Right atrium auricular region (tissue), 2 donors: ENCODE measurements at regions not wholly inside any gene's neighbourhood (a gene's known extent, or its start where the extent isn't known, plus 50 kb on each side); places are given as distances from the start of the nearest gene placed in this dataset.
"Not testable (repeated sequence)": the region's sequence is repeated elsewhere in the genome, so short reads cannot be mapped to it uniquely, and the experiment has no call there.

Source experiments
- DNase-seq: peaks from one replicate; pipeline ENCODE4 v3.0.0-alpha.2; 2019; ENCODE audit warnings: low spot score
- H3K27ac ChIP-seq, 2 donors: fragments of 200-600 bp; sonication (generic); 1 replicate in 1 of 2; 2 replicates in 1 of 2; pipeline ENCODE4 v1.5.1; 2016 to 2019
- H3K27me3 ChIP-seq, 2 donors: fragments of 200-600 bp; sonication (generic); one replicate each; pipeline versions ENCODE4 v1.5.1 to v1.6.0; 2017 to 2019
- H3K36me3 ChIP-seq: fragments of 200-600 bp; sonication (generic); one replicate; pipeline ENCODE4 v1.5.1; 2016
- H3K4me1 ChIP-seq, 2 donors: fragments of 200-600 bp; sonication (generic); one replicate each; pipeline versions ENCODE4 v1.5.1 to v1.6.0; 2017 to 2019
- H3K4me3 ChIP-seq, 2 donors: fragments of 200-600 bp; sonication (generic); 1 replicate in 1 of 2; 2 replicates in 1 of 2; pipeline ENCODE4 v1.5.1; 2017 to 2019; ENCODE audit warnings: mild to moderate bottlenecking in 1 of 2, moderate library complexity in 1 of 2
- H3K9me3 ChIP-seq, 2 donors: fragments of 200-600 bp; sonication (generic); one replicate each; pipeline ENCODE4 v1.5.1; 2019
- TF ChIP-seq, protein P1 (sequence below), 2 donors: fragments of 200-600 bp; sonication (generic); IDR thresholded peaks; one replicate each; pipeline ENCODE4 v1.5.1; 2019; ENCODE audit warnings: antibody characterized with exemption in 2 of 2

GRCh38 chrX:10697616-10698317, 77.4 kb upstream of the MID1 start:
- H3K36me3 ChIP-seq = no peaks in the 10 kb centered on the region
- H3K4me3 ChIP-seq = no peak overlapping the region
- no peaks in the 10 kb centered on the region for H3K4me1 ChIP-seq
- H3K9me3 ChIP-seq = peaks cover 0 to under 1% of the 10 kb centered on the region in 2 donors
- no peak for DNase-seq
- TF ChIP-seq, protein P1, sequence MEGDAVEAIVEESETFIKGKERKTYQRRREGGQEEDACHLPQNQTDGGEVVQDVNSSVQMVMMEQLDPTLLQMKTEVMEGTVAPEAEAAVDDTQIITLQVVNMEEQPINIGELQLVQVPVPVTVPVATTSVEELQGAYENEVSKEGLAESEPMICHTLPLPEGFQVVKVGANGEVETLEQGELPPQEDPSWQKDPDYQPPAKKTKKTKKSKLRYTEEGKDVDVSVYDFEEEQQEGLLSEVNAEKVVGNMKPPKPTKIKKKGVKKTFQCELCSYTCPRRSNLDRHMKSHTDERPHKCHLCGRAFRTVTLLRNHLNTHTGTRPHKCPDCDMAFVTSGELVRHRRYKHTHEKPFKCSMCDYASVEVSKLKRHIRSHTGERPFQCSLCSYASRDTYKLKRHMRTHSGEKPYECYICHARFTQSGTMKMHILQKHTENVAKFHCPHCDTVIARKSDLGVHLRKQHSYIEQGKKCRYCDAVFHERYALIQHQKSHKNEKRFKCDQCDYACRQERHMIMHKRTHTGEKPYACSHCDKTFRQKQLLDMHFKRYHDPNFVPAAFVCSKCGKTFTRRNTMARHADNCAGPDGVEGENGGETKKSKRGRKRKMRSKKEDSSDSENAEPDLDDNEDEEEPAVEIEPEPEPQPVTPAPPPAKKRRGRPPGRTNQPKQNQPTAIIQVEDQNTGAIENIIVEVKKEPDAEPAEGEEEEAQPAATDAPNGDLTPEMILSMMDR (IDR thresholded peaks at IDR 0.05) = no peak
- no peak overlapping the region for H3K27ac ChIP-seq
- H3K27me3 ChIP-seq = no peaks in the 10 kb centered on the region

DNA sequence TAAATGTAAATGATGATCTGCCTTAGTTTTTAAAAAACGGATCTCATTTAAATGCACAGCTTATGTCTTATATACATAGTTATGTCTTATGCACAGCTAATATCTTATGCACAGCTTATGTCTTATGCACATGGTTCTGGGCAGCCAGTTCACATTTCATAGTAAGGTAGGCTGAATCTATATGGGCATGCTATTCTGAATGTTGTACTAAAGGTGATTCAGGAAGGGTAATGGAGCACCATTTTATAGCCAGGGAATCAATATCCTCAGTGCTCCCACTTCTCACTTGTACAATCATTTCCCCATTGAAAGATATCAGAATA, 77.9 kb upstream of the MID1 start:
- Histone ChIP-seq H3K4me1 (no peaks in the 10 kb centered on the region), H3K4me3 (no peak overlapping the region), H3K9me3 (no peaks in the 10 kb centered on the region), H3K27ac (no peak overlapping the region), H3K36me3 (no peaks in the 10 kb centered on the region), H3K27me3 (no peaks in the 10 kb centered on the region)
- TF ChIP-seq, protein P1 (IDR thresholded peaks at IDR 0.05) = no peak
- DNase-seq = no peak

GRCh38 chrX:10702031-10702430, 81.6 kb upstream of the MID1 start:
- H3K9me3 ChIP-seq = no peaks in the 10 kb centered on the region
- no peak for DNase-seq
- no peaks in the 10 kb centered on the region for H3K4me1 ChIP-seq
- TF ChIP-seq, protein P1 (IDR thresholded peaks at IDR 0.05) = no peak
- no peaks in the 10 kb centered on the region for H3K27me3 ChIP-seq
- H3K4me3 ChIP-seq = no peak overlapping the region
- no peaks in the 10 kb centered on the region for H3K36me3 ChIP-seq
- H3K27ac ChIP-seq = no peak overlapping the region

DNA sequence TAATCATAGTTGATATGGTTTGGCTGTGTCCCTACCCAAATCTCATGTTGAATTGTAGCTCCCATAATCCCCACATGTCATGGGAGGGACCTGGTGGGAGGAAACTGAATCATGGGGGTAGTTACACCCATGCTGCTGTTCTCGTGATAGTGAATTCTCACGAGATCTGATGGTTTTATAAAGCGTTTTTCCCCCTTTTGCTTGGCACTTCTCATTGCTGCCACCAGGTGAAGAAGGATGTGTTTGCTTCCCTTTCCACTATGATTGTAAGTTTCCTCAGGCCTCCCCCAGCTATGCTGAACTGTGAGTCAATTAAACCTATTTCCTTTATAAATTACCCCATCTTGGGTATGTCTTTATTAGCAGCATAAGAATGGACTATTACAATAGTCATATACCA, 86.0 kb upstream of the MID1 start:
- not testable (repeated sequence) for H3K4me3 ChIP-seq, H3K27me3 ChIP-seq, H3K9me3 ChIP-seq, DNase-seq, H3K4me1 ChIP-seq, H3K27ac ChIP-seq, H3K36me3 ChIP-seq

DNA sequence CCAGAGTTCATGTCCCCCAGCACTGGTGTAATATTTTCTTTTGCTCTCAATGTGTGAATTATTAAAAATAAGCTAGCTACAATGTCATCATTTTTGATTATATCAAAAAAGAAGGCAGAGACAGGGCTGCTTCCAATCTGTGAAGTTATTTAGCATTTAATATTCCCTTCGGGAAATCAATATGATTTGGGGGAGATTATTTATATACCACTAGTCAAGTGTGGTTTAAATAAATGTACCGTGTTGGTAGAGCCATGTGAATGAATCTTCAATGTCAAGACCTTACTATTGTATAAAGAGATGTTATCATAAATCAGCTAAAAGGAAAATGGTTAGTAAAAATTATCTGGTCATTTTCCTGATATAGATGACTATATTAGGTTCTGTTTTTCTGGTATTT, 87.4 kb upstream of the MID1 start:
- H3K27ac ChIP-seq = no peak overlapping the region
- H3K27me3 ChIP-seq = no peaks in the 10 kb centered on the region
- H3K36me3 ChIP-seq = no peaks in the 10 kb centered on the region
- H3K9me3 ChIP-seq = no peaks in the 10 kb centered on the region
- H3K4me3 ChIP-seq = no peak overlapping the region
- DNase-seq = no peak
- H3K4me1 ChIP-seq = no peaks in the 10 kb centered on the region
- TF ChIP-seq, protein P1 (IDR thresholded peaks at IDR 0.05) = no peak

DNA sequence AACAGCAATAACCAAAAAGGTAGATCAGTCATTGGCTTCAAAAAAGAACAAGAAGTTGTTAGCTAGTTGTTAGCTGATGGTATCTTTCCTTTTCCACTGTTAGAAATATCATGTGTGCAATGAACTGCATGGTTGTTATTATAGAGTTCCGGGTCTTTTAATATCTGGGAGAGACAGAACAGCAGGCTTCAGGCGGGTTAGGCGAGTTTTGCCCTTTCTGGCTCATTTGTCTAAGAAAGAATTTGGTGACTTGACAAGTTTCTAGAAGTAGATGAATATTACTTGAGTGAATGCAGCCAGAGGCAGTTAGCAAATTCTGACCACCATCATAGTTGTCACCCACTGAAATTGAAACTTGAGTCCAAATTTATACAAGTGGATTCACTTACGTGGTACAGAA, 88.9 kb upstream of the MID1 start:
- Histone ChIP-seq H3K9me3 (no peaks in the 10 kb centered on the region), H3K4me1 (no peaks in the 10 kb centered on the region), H3K27me3 (no peaks in the 10 kb centered on the region), H3K27ac (no peak overlapping the region), H3K4me3 (no peak overlapping the region), H3K36me3 (no peaks in the 10 kb centered on the region)
- TF ChIP-seq, protein P1 (IDR thresholded peaks at IDR 0.05) = no peak
- no peak for DNase-seq
